Sigmoid colon (tissue), 4 donors: ENCODE measurements at regions not wholly inside any gene's neighbourhood (a gene's known extent, or its start where the extent isn't known, plus 50 kb on each side); places are given as distances from the start of the nearest gene placed in this dataset.

ENCODE experiments used
- POLR2A ChIP-seq, 2 donors: fragments of 450-650 bp; IDR thresholded peaks; one replicate each; pipeline ENCODE4 v1.6.1; 2016; ENCODE audit warnings: antibody characterized with exemption in 2 of 2, mild to moderate bottlenecking in 2 of 2, moderate library complexity in 2 of 2
- POLR2AphosphoS5 ChIP-seq, 4 donors: sonication (generic); formaldehyde crosslinking; IDR thresholded peaks; one replicate each; pipeline ENCODE4 v1.6.1; 2017; ENCODE audit warnings: antibody characterized with exemption in 4 of 4
- TF ChIP-seq, protein P1 (sequence below), 4 experiments: fragments of 450-650 bp in 3 of 4; fragments of 200-600 bp in 1 of 4; IDR thresholded peaks; one replicate each; pipeline ENCODE4 v1.5.1; 2016 to 2019; ENCODE audit warnings: antibody characterized with exemption in 4 of 4, mild to moderate bottlenecking in 3 of 4, moderate library complexity in 2 of 4

DNA sequence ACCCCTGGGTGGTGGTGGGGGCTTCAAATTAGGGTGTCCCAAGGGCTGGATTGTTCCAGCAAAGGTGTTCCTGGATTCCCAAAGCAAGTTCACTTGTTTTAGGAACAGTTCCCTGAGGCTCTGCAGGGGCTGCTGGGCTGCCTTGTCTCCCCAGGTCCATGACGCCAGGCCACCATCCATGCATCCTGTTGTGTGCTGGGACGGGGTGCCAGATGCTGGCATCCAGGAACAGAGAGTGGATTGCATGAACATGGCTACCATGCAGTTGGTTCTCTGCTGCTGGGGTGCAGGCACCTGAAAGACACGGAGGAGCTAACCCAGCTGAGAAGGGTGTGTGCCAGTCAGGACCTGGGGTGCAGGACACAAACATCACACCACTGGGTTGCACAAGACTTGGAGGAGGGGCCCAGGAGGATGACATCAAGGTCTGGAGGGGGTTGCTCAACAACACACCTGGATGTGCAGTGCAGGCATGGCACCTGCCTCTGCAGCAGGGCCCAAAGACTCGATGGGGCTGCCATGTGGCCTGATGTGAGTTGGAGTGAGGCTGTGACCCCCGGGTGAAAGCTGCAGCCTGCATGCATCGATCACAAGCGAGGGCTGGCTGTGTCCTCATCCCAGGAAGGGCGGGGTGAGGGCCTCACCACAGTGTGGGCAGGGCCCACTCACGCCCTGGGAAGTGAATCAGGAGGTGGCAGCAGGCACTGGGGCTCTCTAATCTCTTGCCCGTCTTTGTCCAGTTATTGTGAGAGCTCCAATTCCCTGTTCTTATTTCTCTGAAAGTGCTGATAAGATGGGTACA, 74.0 kb upstream of the CLDN5 start:
- TF ChIP-seq POLR2A (IDR thresholded peaks at IDR 0.05) (no peak), POLR2AphosphoS5 (IDR thresholded peaks at IDR 0.05) (no peak)
- TF ChIP-seq, protein P1, sequence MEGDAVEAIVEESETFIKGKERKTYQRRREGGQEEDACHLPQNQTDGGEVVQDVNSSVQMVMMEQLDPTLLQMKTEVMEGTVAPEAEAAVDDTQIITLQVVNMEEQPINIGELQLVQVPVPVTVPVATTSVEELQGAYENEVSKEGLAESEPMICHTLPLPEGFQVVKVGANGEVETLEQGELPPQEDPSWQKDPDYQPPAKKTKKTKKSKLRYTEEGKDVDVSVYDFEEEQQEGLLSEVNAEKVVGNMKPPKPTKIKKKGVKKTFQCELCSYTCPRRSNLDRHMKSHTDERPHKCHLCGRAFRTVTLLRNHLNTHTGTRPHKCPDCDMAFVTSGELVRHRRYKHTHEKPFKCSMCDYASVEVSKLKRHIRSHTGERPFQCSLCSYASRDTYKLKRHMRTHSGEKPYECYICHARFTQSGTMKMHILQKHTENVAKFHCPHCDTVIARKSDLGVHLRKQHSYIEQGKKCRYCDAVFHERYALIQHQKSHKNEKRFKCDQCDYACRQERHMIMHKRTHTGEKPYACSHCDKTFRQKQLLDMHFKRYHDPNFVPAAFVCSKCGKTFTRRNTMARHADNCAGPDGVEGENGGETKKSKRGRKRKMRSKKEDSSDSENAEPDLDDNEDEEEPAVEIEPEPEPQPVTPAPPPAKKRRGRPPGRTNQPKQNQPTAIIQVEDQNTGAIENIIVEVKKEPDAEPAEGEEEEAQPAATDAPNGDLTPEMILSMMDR (IDR thresholded peaks at IDR 0.05): no peak
